Ovary (tissue), 7 donors: ENCODE measurements at regions not wholly inside any gene's neighbourhood (a gene's known extent, or its start where the extent isn't known, plus 50 kb on each side); places are given as distances from the start of the nearest gene placed in this dataset.

ENCODE experiments used
- DNase-seq, 5 donors: peaks; one replicate each; pipeline ENCODE4 v3.0.0-alpha.2; 2019 to 2020
- H3K27ac ChIP-seq, 2 donors: fragments of 200-600 bp; one replicate each; pipeline versions ENCODE4 v1.5.1 to v1.8.0; 2019 to 2022
- H3K27me3 ChIP-seq: fragments of 200-600 bp; one replicate; pipeline ENCODE4 v1.8.0; 2022
- H3K36me3 ChIP-seq: fragments of 200-600 bp; sonication (generic); one replicate; pipeline ENCODE4 v1.5.1; 2019
- H3K4me1 ChIP-seq: one replicate; pipeline ENCODE4 v1.8.1; 2013; ENCODE audit warnings: mild to moderate bottlenecking, moderate library complexity; ENCODE audit not compliant: insufficient read depth
- H3K4me3 ChIP-seq: fragments of 200-600 bp; sonication (generic); one replicate; pipeline ENCODE4 v1.5.1; 2017
- H3K9me3 ChIP-seq, 2 donors: fragments of 200-600 bp in 1 of 2; sonication (generic) in 1 of 2; one replicate each; pipeline versions ENCODE4 v1.5.1 to v1.8.1; 2013 to 2019; ENCODE audit warnings: mild to moderate bottlenecking in 1 of 2, moderate library complexity in 1 of 2
- CTCF ChIP-seq, 3 donors: fragments of 450-650 bp in 2 of 3; fragments of 200-600 bp in 1 of 3; IDR thresholded peaks; one replicate each; pipeline versions ENCODE4 v1.5.1 to v1.8.0; 2016 to 2022; ENCODE audit warnings: antibody characterized with exemption in 3 of 3, mild to moderate bottlenecking in 1 of 3
- EP300 ChIP-seq: sonication (generic); formaldehyde crosslinking; IDR thresholded peaks from one replicate; pipeline ENCODE4 v1.6.1; 2017; ENCODE audit warnings: antibody characterized with exemption
- POLR2A ChIP-seq: fragments of 450-650 bp; IDR thresholded peaks from one replicate; pipeline ENCODE4 v1.6.1; 2017; ENCODE audit warnings: antibody characterized with exemption, mild to moderate bottlenecking, moderate library complexity
- WGBS, 3 donors: extraction: QIAGEN DNeasy Blood & Tissue Kit in 1 of 3; methylation state at CpG; one replicate each; pipeline versions ENCODE4 v1.1.5 to v1.1.7; 2013 to 2017; 5-methylcytosine and 5-hydroxymethylcytosine counted together
- intact Hi-C, 4 donors: fragments of 100-400 bp; cut with DNase I; formaldehyde crosslinking; loops; one replicate each; pipeline versions ENCODE4 v1.11.0 to v1.15.1; 2022 to 2023
- donor health status: DM: no; HTN: no; CAD: no; lungs with moderate emphysema.
- donor health status: DM: no; HTN: no; CAD: no.
- donor health status: Bipolar disorder and iron deficiency.
- donor health status: DM: no; HTN: no; CAD: no.
- donor health status: DM: yes; HTN: yes; CAD: no.

DNA sequence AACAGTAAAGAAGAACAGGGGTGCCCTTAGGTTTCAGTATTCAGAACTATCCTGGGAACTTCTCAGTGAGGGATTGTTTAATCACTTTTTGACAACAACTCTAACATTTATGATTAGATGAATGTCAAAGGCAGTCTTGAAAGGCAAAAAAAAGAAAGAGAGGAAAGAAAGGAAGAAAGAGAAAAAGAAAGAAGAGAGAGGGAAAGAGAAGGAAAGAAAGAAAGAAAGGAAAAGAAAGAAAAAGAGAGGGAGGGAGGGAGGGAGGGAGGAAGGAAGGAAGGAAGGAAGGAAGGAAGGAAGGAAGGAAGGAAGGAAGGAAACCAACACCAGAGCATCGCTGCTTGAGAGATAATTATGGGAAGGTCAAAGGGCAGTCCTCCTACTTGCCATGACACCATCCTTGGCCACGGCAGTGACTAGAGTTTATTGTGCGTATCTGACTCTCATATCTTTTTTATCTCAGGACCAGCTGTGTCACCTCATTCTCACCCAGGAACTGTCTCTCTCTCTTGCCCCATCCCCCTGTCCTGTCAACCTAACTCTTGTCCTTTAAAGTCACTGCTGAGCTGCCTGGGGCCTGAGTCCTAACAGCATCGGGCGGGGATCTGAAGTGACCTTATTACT is 96.8 kb upstream of the ATXN1 start:
- 68 to 77% (median 69%) methylated on average over 5 of the region's 5 CpGs for WGBS, 3 donors
- H3K27me3 ChIP-seq, result no peaks in the 10 kb centered on the region
- no peaks in the 10 kb centered on the region for H3K36me3 ChIP-seq
- H3K4me3 ChIP-seq, result no peak overlapping the region
- intact Hi-C loops, result no loop called here
- H3K9me3 ChIP-seq, result no peaks in the 10 kb centered on the region
- no peak overlapping the region for H3K27ac ChIP-seq
- TF ChIP-seq CTCF (IDR thresholded peaks at IDR 0.05) (no peak), POLR2A (no peak), EP300 (no peak)
- H3K4me1 ChIP-seq, result no peaks in the 10 kb centered on the region
- DNase-seq, result no peak

GRCh38 chr6:16855460-16855859 is 94.2 kb upstream of the ATXN1 start:
- Histone ChIP-seq H3K9me3 (no peaks in the 10 kb centered on the region), H3K36me3 (no peaks in the 10 kb centered on the region), H3K4me1 (no peaks in the 10 kb centered on the region), H3K4me3 (no peak overlapping the region), H3K27me3 (no peaks in the 10 kb centered on the region), H3K27ac (no peak overlapping the region)
- no peak for DNase-seq
- TF ChIP-seq CTCF (IDR thresholded peaks at IDR 0.05) (no peak), POLR2A (no peak), EP300 (no peak)
- intact Hi-C loops, result no loop called here

DNA sequence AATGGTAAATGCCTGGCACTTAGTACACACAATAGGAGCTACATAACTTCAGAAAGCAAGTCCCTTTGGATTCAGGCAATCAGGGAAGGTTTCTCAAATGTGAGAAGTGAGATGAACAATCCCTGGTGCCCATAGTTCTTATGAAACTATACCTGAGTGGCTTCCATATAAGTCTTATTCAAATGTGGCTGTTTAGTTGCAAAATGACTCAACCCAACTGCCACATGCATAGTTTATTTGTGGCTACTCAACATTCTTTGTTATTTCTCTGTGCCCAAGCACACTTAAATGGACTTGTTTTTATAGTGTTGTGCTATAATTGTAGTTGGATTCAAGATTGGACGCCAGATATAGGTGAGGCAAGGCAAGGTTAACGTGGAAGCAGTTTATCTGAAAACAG is 93.7 kb upstream of the ATXN1 start:
- DNase-seq, result no peak
- intact Hi-C loops, result no loop called here
- no peak for TF ChIP-seq EP300
- TF ChIP-seq POLR2A, result no peak
- no peak for TF ChIP-seq CTCF (IDR thresholded peaks at IDR 0.05)
- no peaks in the 10 kb centered on the region for H3K9me3 ChIP-seq
- no peak overlapping the region for H3K4me3 ChIP-seq
- 59 to 76% (median 66%) methylated on average over 2 of the region's 2 CpGs for WGBS, 3 donors
- H3K4me1 ChIP-seq, result no peaks in the 10 kb centered on the region
- H3K27ac ChIP-seq, result no peak overlapping the region
- no peaks in the 10 kb centered on the region for H3K27me3 ChIP-seq
- H3K36me3 ChIP-seq, result no peaks in the 10 kb centered on the region

DNA sequence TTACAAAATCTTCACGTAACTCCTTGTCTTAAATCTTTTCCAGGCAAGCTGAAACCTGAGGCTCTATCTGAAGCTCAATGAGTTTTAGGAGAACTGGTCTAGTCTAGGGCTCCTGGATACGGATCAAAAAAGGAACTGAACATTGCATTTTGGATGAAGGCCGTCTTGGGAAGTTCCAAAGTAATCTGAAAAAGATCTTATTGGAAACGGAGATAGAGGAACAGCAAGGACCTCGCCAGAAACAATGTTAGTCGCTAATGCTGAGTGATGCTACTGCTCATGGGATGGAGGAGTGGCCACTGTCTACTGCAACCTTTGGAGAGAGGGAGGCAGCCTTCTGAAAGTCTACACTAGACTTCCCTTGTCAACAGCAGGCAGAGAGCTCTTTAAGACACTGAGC is 91.4 kb upstream of the ATXN1 start:
- Histone ChIP-seq H3K36me3 (no peaks in the 10 kb centered on the region), H3K9me3 (no peaks in the 10 kb centered on the region), H3K4me1 (no peaks in the 10 kb centered on the region), H3K27me3 (no peaks in the 10 kb centered on the region), H3K27ac (no peak overlapping the region), H3K4me3 (no peak overlapping the region)
- no peak for DNase-seq
- intact Hi-C loops, result no loop called here
- WGBS, 3 donors, result 85 to 92% (median 89%) methylated on average over 6 of the region's 6 CpGs
- no peak for TF ChIP-seq CTCF (IDR thresholded peaks at IDR 0.05)
- no peak for TF ChIP-seq POLR2A
- TF ChIP-seq EP300, result no peak
